ENCODE measurements at regions not wholly inside any gene's neighbourhood (a gene's known extent, or its start where the extent isn't known, plus 50 kb on each side); places are given as distances from the start of the nearest gene placed in this dataset.

- no peak for TF ChIP-seq CTCF (IDR thresholded peaks at IDR 0.05; ENCODE audit: low read depth, low read length)
These were observed 298.4 kb upstream of the ANKRD50 start for GRCh38 chr4:125010796-125011503.

GRCh38 chr4:125008676-125009075 lies 296.1 kb upstream of the ANKRD50 start:
- Histone ChIP-seq H3K4me1 (no peaks in the 10 kb centered on the region), H3K4me3 (ENCODE audit: low read depth, low read length) (no peak overlapping the region), H3K9me3 (no peaks in the 10 kb centered on the region), H3K36me3 (no peaks in the 10 kb centered on the region), H3K27me3 (no peaks in the 10 kb centered on the region)
- no peak for TF ChIP-seq CTCF (IDR thresholded peaks at IDR 0.05; ENCODE audit: low read depth, low read length)
- no peak for DNase-seq

More at GRCh38 chr4:125010796-125011503, 298.4 kb upstream of the ANKRD50 start:
- Histone ChIP-seq H3K9me3 (no peaks in the 10 kb centered on the region), H3K4me1 (no peaks in the 10 kb centered on the region), H3K36me3 (no peaks in the 10 kb centered on the region), H3K4me3 (ENCODE audit: low read depth, low read length) (no peak overlapping the region), H3K27me3 (no peaks in the 10 kb centered on the region)
- no peak for DNase-seq

- Histone ChIP-seq H3K27me3 (no peaks in the 10 kb centered on the region), H3K9me3 (no peaks in the 10 kb centered on the region), H3K4me3 (ENCODE audit: low read depth, low read length) (no peak overlapping the region), H3K4me1 (no peaks in the 10 kb centered on the region), H3K36me3 (no peaks in the 10 kb centered on the region)
- no peak for DNase-seq
- TF ChIP-seq CTCF (IDR thresholded peaks at IDR 0.05; ENCODE audit: low read depth, low read length), result no peak
These were observed 292.1 kb upstream of the ANKRD50 start for GRCh38 chr4:125004676-125005075.

- Histone ChIP-seq H3K4me3 (ENCODE audit: low read depth, low read length) (no peak overlapping the region), H3K27me3 (no peaks in the 10 kb centered on the region), H3K4me1 (no peaks in the 10 kb centered on the region), H3K9me3 (no peaks in the 10 kb centered on the region), H3K36me3 (no peaks in the 10 kb centered on the region)
- no peak for DNase-seq
- no peak for TF ChIP-seq CTCF (IDR thresholded peaks at IDR 0.05; ENCODE audit: low read depth, low read length)
These were observed 291.3 kb upstream of the ANKRD50 start for GRCh38 chr4:125003840-125004239.

GRCh38 chr4:124997991-124998390 lies 285.5 kb upstream of the ANKRD50 start:
- DNase-seq, result no peak
- no peaks in the 10 kb centered on the region for H3K9me3 ChIP-seq
- H3K4me1 ChIP-seq, result no peaks in the 10 kb centered on the region
- no peaks in the 10 kb centered on the region for H3K27me3 ChIP-seq
- H3K4me3 ChIP-seq (ENCODE audit: low read depth, low read length), result no peak overlapping the region
- TF ChIP-seq CTCF (IDR thresholded peaks at IDR 0.05; ENCODE audit: low read depth, low read length), result no peak
- no peaks in the 10 kb centered on the region for H3K36me3 ChIP-seq

GRCh38 chr4:124997124-124997523 lies 284.6 kb upstream of the ANKRD50 start:
- Histone ChIP-seq H3K4me1 (no peaks in the 10 kb centered on the region), H3K9me3 (no peaks in the 10 kb centered on the region), H3K27me3 (no peaks in the 10 kb centered on the region), H3K4me3 (ENCODE audit: low read depth, low read length) (no peak overlapping the region), H3K36me3 (no peaks in the 10 kb centered on the region)
- no peak for DNase-seq
- TF ChIP-seq CTCF (IDR thresholded peaks at IDR 0.05; ENCODE audit: low read depth, low read length), result no peak

Measured in BE2C (cell line).